ENCODE measurements at regions not wholly inside any gene's neighbourhood (a gene's known extent, or its start where the extent isn't known, plus 50 kb on each side); places are given as distances from the start of the nearest gene placed in this dataset.

- TF ChIP-seq CTCF (IDR thresholded peaks at IDR 0.05; ENCODE audit: insufficient read depth, low read length) (no peak), POLR2AphosphoS5 (IDR thresholded peaks at IDR 0.05; ENCODE audit: low read depth) (no peak), REST (IDR thresholded peaks at IDR 0.05; ENCODE audit: insufficient replicate concordance, low read depth) (no peak)
Measured at GRCh38 chr16:72246423-72246822, 74.5 kb upstream of the PMFBP1 start.

Data from HL-60 (cell line).